ENCODE measurements at regions not wholly inside any gene's neighbourhood (a gene's known extent, or its start where the extent isn't known, plus 50 kb on each side); places are given as distances from the start of the nearest gene placed in this dataset.

DNA sequence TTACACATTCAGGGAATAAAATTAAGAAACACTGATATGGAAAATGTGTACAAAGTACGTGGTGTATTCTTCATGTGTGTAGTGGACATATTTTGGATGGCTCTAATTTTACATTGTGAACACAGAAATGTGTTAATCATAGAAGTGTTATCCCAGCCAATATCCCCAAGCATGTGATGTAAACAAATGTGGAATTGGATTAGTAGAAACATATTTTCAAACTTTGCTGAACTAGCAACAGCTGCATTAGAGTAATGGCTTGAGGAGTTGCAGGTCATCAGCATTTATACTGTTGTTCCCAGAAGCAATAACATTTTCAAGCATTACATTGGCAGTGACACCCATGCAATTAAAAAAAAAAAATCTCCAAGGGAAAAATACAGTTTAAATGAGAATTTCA is 600.6 kb downstream of the SLITRK1 start:
- H4K20me1 ChIP-seq (replicated peaks; ENCODE audit: insufficient read depth) = no peaks in the 10 kb centered on the region
- no peak overlapping the region for H3K4me3 Mint-ChIP-seq
- H3K4me3 ChIP-seq = no peak overlapping the region
- H3K27me3 ChIP-seq (ENCODE audit: insufficient read depth) = no peaks in the 10 kb centered on the region
- no peaks in the 10 kb centered on the region for H3K36me3 Mint-ChIP-seq (ENCODE audit: low read depth)
- no peak overlapping the region for H2AFZ ChIP-seq
- H3K9me2 ChIP-seq (ENCODE audit: insufficient read depth) = no peaks in the 10 kb centered on the region
- H3K27me3 Mint-ChIP-seq (ENCODE audit: insufficient read depth, low read depth, poor library complexity) = no peaks in the 10 kb centered on the region
- H3K4me1 ChIP-seq (ENCODE audit: insufficient read depth) = no peaks in the 10 kb centered on the region
- no peaks in the 10 kb centered on the region for H3K9me3 Mint-ChIP-seq
- no peaks in the 10 kb centered on the region for H3F3A ChIP-seq (replicated peaks; ENCODE audit: low read depth)
- H3K27ac ChIP-seq (ENCODE audit: low read depth) = no peak overlapping the region
- peaks cover 7% of the 10 kb centered on the region for H3K4me1 Mint-ChIP-seq
- no peak overlapping the region for H3K27ac Mint-ChIP-seq
- no peaks in the 10 kb centered on the region for H3K79me2 ChIP-seq (replicated peaks; ENCODE audit: insufficient read depth)
- no peak overlapping the region for H3K4me2 ChIP-seq
- DNase-seq (ENCODE audit: low spot score) = no peak
- no peak for ATAC-seq
- TF ChIP-seq EZH2phosphoT487 (IDR thresholded peaks at IDR 0.05; ENCODE audit: unreplicated experiment) (no peak), POLR2AphosphoS5 (IDR thresholded peaks at IDR 0.05; ENCODE audit: low read depth) (no peak)
- no peaks in the 10 kb centered on the region for H3K36me3 ChIP-seq (ENCODE audit: insufficient read depth)

DNA sequence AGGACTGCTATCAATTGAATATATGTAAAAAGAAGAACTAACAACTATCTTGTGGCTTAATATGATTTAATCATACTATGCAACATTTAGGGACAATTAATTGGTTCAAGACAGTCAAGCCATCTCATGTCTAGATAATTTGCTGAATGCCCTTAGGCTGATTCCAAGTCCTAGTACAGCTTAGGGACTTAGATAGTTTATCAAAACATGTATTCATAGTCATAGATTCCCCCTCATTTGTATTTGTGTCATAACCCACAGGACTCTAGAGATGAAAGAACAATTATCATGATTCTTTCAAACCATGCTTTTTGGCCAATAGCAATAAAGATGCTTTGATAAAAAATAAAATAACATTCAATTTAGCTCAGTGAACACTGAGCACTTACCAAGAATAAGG is 607.6 kb downstream of the SLITRK1 start:
- H3K4me1 Mint-ChIP-seq = peaks cover 13% of the 10 kb centered on the region
- H3K36me3 Mint-ChIP-seq (ENCODE audit: low read depth) = no peaks in the 10 kb centered on the region
- H3K4me3 ChIP-seq = no peak overlapping the region

DNA sequence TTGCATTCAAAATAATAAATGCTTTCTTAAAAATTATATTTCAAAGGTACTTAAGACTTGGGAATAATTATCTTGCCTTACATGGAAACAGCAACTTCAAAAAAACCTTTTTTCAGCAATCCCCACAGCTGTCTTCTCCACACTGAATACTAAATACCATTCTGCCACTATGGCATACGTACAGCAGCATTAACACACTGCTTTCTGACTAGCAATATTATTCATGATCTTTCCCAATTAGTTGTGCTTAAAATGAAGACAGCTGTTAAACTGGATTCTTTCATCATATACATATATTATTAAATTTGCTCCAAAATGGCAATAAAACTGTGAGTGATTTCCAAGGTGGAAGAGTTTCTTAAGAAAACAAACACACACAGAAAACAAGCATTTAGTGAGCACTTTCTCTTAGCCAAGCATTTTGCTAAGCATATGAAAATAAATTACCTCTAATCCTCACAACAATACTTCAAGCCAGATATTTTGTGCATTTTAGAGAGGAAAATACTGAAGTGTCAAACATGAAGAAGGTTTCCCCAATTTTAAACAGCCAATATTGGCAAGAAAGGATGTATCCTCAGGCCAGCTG is 609.5 kb downstream of the SLITRK1 start:
- no peak for ATAC-seq
- H3K79me2 ChIP-seq (replicated peaks; ENCODE audit: insufficient read depth) = no peaks in the 10 kb centered on the region
- H3K4me1 ChIP-seq (ENCODE audit: insufficient read depth) = no peaks in the 10 kb centered on the region
- H3K4me3 Mint-ChIP-seq = no peak overlapping the region
- no peaks in the 10 kb centered on the region for H4K20me1 ChIP-seq (replicated peaks; ENCODE audit: insufficient read depth)
- H3K4me3 ChIP-seq = no peak overlapping the region
- no peaks in the 10 kb centered on the region for H3K9me2 ChIP-seq (ENCODE audit: insufficient read depth)
- no peak overlapping the region for H3K27ac Mint-ChIP-seq
- H3K9me3 Mint-ChIP-seq = no peaks in the 10 kb centered on the region
- H3K27me3 Mint-ChIP-seq (ENCODE audit: insufficient read depth, low read depth, poor library complexity) = no peaks in the 10 kb centered on the region
- H2AFZ ChIP-seq = no peak overlapping the region
- no peaks in the 10 kb centered on the region for H3K27me3 ChIP-seq (ENCODE audit: insufficient read depth)
- H3K27ac ChIP-seq (ENCODE audit: low read depth) = no peak overlapping the region
- no peaks in the 10 kb centered on the region for H3K36me3 ChIP-seq (ENCODE audit: insufficient read depth)
- peaks cover 13% of the 10 kb centered on the region for H3K4me1 Mint-ChIP-seq
- no peak for DNase-seq (ENCODE audit: low spot score)
- H3F3A ChIP-seq (replicated peaks; ENCODE audit: low read depth) = no peaks in the 10 kb centered on the region
- H3K36me3 Mint-ChIP-seq (ENCODE audit: low read depth) = no peaks in the 10 kb centered on the region
- H3K4me2 ChIP-seq = no peak overlapping the region
- TF ChIP-seq STAT1 (IDR thresholded peaks at IDR 0.05; ENCODE audit: unreplicated experiment) (no peak), CREB1 (CRISPR knock-in tag; IDR thresholded peaks at IDR 0.05; ENCODE audit: low read depth) (no peak), ZNF331 (CRISPR knock-in tag; IDR thresholded peaks at IDR 0.05; ENCODE audit: low read depth) (no peak), ZNF114 (CRISPR knock-in tag; IDR thresholded peaks at IDR 0.05) (no peak), JUNB (IDR thresholded peaks at IDR 0.05; ENCODE audit: unreplicated experiment) (no peak), POLR2AphosphoS5 (IDR thresholded peaks at IDR 0.05; ENCODE audit: low read depth) (no peak), NANOG (IDR thresholded peaks at IDR 0.05; ENCODE audit: borderline replicate concordance) (no peak), EZH2phosphoT487 (IDR thresholded peaks at IDR 0.05; ENCODE audit: unreplicated experiment) (no peak)
- TF ChIP-seq, protein P1, sequence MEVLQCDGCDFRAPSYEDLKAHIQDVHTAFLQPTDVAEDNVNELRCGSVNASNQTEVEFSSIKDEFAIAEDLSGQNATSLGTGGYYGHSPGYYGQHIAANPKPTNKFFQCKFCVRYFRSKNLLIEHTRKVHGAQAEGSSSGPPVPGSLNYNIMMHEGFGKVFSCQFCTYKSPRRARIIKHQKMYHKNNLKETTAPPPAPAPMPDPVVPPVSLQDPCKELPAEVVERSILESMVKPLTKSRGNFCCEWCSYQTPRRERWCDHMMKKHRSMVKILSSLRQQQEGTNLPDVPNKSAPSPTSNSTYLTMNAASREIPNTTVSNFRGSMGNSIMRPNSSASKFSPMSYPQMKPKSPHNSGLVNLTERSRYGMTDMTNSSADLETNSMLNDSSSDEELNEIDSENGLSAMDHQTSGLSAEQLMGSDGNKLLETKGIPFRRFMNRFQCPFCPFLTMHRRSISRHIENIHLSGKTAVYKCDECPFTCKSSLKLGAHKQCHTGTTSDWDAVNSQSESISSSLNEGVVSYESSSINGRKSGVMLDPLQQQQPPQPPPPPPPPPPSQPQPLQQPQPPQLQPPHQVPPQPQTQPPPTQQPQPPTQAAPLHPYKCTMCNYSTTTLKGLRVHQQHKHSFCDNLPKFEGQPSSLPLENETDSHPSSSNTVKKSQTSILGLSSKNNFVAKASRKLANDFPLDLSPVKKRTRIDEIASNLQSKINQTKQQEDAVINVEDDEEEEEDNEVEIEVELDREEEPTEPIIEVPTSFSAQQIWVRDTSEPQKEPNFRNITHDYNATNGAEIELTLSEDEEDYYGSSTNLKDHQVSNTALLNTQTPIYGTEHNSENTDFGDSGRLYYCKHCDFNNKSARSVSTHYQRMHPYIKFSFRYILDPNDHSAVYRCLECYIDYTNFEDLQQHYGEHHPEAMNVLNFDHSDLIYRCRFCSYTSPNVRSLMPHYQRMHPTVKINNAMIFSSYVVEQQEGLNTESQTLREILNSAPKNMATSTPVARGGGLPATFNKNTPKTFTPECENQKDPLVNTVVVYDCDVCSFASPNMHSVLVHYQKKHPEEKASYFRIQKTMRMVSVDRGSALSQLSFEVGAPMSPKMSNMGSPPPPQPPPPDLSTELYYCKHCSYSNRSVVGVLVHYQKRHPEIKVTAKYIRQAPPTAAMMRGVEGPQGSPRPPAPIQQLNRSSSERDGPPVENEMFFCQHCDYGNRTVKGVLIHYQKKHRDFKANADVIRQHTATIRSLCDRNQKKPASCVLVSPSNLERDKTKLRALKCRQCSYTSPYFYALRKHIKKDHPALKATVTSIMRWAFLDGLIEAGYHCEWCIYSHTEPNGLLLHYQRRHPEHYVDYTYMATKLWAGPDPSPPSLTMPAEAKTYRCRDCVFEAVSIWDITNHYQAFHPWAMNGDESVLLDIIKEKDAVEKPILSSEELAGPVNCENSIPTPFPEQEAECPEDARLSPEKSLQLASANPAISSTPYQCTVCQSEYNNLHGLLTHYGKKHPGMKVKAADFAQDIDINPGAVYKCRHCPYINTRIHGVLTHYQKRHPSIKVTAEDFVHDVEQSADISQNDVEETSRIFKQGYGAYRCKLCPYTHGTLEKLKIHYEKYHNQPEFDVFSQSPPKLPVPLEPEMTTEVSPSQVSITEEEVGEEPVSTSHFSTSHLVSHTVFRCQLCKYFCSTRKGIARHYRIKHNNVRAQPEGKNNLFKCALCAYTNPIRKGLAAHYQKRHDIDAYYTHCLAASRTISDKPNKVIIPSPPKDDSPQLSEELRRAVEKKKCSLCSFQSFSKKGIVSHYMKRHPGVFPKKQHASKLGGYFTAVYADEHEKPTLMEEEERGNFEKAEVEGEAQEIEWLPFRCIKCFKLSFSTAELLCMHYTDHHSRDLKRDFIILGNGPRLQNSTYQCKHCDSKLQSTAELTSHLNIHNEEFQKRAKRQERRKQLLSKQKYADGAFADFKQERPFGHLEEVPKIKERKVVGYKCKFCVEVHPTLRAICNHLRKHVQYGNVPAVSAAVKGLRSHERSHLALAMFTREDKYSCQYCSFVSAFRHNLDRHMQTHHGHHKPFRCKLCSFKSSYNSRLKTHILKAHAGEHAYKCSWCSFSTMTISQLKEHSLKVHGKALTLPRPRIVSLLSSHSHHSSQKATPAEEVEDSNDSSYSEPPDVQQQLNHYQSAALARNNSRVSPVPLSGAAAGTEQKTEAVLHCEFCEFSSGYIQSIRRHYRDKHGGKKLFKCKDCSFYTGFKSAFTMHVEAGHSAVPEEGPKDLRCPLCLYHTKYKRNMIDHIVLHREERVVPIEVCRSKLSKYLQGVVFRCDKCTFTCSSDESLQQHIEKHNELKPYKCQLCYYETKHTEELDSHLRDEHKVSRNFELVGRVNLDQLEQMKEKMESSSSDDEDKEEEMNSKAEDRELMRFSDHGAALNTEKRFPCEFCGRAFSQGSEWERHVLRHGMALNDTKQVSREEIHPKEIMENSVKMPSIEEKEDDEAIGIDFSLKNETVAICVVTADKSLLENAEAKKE (CRISPR knock-in tag; IDR thresholded peaks at IDR 0.05) = no peak

More for the DNA sequence above, 607.6 kb downstream of the SLITRK1 start:
- Histone ChIP-seq H3K4me2 (no peak overlapping the region), H3K79me2 (replicated peaks; ENCODE audit: insufficient read depth) (no peaks in the 10 kb centered on the region), H3K27me3 (ENCODE audit: insufficient read depth) (no peaks in the 10 kb centered on the region), H3K4me1 (ENCODE audit: insufficient read depth) (no peaks in the 10 kb centered on the region), H4K20me1 (replicated peaks; ENCODE audit: insufficient read depth) (no peaks in the 10 kb centered on the region), H3K27ac (ENCODE audit: low read depth) (no peak overlapping the region), H3F3A (replicated peaks; ENCODE audit: low read depth) (no peaks in the 10 kb centered on the region), H2AFZ (no peak overlapping the region), H3K36me3 (ENCODE audit: insufficient read depth) (no peaks in the 10 kb centered on the region), H3K9me2 (ENCODE audit: insufficient read depth) (no peaks in the 10 kb centered on the region)
- DNase-seq (ENCODE audit: low spot score) = no peak
- no peak for ATAC-seq
- H3K9me3 Mint-ChIP-seq = no peaks in the 10 kb centered on the region
- no peaks in the 10 kb centered on the region for H3K27me3 Mint-ChIP-seq (ENCODE audit: insufficient read depth, low read depth, poor library complexity)
- TF ChIP-seq NANOG (IDR thresholded peaks at IDR 0.05; ENCODE audit: borderline replicate concordance) (no peak), CREB1 (CRISPR knock-in tag; IDR thresholded peaks at IDR 0.05; ENCODE audit: low read depth) (no peak)
- H3K27ac Mint-ChIP-seq = no peak overlapping the region
- H3K4me3 Mint-ChIP-seq = no peak overlapping the region
